ENCODE measurements at regions not wholly inside any gene's neighbourhood (a gene's known extent, or its start where the extent isn't known, plus 50 kb on each side); places are given as distances from the start of the nearest gene placed in this dataset.

DNA sequence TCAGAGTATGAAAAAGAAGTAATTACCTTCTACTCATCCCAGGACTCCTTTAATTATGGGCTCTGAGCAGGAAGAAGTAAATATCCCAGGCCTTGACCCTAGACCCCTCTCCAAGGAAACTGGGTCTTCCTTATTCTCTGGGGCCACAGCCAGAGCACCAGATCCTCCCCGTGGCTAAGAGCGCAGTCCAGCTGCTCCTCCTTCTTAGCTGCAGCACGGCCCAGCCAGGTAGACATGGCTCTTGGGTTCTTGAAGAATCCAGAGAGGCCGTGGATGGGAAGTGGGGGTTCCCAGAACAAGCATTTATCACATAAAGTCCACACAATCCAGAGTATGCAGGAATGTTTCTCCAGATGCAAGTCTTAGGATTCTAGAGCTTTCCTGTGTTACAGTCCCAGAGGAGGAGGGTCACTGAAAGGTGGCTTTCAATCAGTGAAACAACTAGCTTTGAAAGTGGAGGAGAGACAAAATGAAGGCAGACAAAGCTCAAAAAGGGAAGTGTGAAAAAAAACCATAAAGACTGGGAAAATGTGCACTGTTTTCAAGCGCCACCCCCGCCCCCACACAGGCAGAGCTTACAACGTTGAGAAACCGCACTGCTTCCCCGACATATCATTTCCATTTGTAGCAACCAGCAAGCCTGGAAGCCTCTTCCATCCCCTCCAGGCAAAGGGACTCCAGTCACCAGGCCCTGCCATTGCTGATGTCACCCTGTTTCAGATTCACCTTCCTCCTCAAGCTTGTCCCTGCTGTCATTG, 396.5 kb upstream of the MKI67 start:
- TF ChIP-seq POLR2A (IDR thresholded peaks at IDR 0.05; ENCODE audit: low read depth, low read length) (no peak), EZH2 (IDR thresholded peaks at IDR 0.05; ENCODE audit: borderline replicate concordance, low read depth, low read length, severe bottlenecking) (no peak), POLR2AphosphoS5 (IDR thresholded peaks at IDR 0.05; ENCODE audit: insufficient read depth, low read depth, low read length) (no peak)
- TF ChIP-seq, protein P1, sequence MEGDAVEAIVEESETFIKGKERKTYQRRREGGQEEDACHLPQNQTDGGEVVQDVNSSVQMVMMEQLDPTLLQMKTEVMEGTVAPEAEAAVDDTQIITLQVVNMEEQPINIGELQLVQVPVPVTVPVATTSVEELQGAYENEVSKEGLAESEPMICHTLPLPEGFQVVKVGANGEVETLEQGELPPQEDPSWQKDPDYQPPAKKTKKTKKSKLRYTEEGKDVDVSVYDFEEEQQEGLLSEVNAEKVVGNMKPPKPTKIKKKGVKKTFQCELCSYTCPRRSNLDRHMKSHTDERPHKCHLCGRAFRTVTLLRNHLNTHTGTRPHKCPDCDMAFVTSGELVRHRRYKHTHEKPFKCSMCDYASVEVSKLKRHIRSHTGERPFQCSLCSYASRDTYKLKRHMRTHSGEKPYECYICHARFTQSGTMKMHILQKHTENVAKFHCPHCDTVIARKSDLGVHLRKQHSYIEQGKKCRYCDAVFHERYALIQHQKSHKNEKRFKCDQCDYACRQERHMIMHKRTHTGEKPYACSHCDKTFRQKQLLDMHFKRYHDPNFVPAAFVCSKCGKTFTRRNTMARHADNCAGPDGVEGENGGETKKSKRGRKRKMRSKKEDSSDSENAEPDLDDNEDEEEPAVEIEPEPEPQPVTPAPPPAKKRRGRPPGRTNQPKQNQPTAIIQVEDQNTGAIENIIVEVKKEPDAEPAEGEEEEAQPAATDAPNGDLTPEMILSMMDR (IDR thresholded peaks at IDR 0.05; ENCODE audit: extremely low read depth in 1 of 2, insufficient read depth in 1 of 2, low read depth in 1 of 2, low read length in 2 of 2), result no peak
- TF ChIP-seq, protein P2, sequence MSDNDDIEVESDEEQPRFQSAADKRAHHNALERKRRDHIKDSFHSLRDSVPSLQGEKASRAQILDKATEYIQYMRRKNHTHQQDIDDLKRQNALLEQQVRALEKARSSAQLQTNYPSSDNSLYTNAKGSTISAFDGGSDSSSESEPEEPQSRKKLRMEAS (IDR thresholded peaks at IDR 0.05; ENCODE audit: insufficient read depth, insufficient read length), result no peak
